GM19463 (cell line): ENCODE measurements at regions not wholly inside any gene's neighbourhood (a gene's known extent, or its start where the extent isn't known, plus 50 kb on each side); places are given as distances from the start of the nearest gene placed in this dataset.

Experiments
- ATAC-seq: cut with Tn5 transposase; IDR thresholded peaks from one replicate; pipeline ENCODE4 v1.9.1; 2021; ENCODE audit warnings: mild to moderate bottlenecking, moderate library complexity; ENCODE audit not compliant: unreplicated experiment

GRCh38 chr6:113570641-113571040, 286.5 kb upstream of the MARCKS start:
- ATAC-seq, result no peak

- ATAC-seq, result no peak
These were observed 283.0 kb upstream of the MARCKS start for GRCh38 chr6:113574147-113574546.

GRCh38 chr6:113576310-113576709, 280.8 kb upstream of the MARCKS start:
- ATAC-seq, result no peak

- no peak for ATAC-seq
These were observed 278.5 kb upstream of the MARCKS start for GRCh38 chr6:113578691-113579090.

GRCh38 chr6:113584767-113585166, 272.4 kb upstream of the MARCKS start:
- ATAC-seq, result no peak

- ATAC-seq, result no peak
These were observed 271.9 kb upstream of the MARCKS start for GRCh38 chr6:113585246-113585645.

- no peak for ATAC-seq
These were observed 270.6 kb upstream of the MARCKS start for GRCh38 chr6:113586413-113587077.

GRCh38 chr6:113587078-113587699, 270.0 kb upstream of the MARCKS start:
- no peak for ATAC-seq

- ATAC-seq, result no peak
These were observed 268.5 kb upstream of the MARCKS start for GRCh38 chr6:113588646-113589045.

- ATAC-seq, result no peak
These were observed 265.0 kb upstream of the MARCKS start for GRCh38 chr6:113591896-113592827.

- no peak for ATAC-seq
These were observed 262.4 kb upstream of the MARCKS start for GRCh38 chr6:113594726-113595125.

- no peak for ATAC-seq
These were observed 261.2 kb upstream of the MARCKS start for GRCh38 chr6:113595911-113596376.

GRCh38 chr6:113596387-113597230, 260.5 kb upstream of the MARCKS start:
- peak; percentile 18 for ATAC-seq

GRCh38 chr6:113597231-113597583, 259.9 kb upstream of the MARCKS start:
- peak; percentile 51 for ATAC-seq

- ATAC-seq, result no peak
These were observed 258.4 kb upstream of the MARCKS start for GRCh38 chr6:113598786-113599185.

GRCh38 chr6:113599444-113599843, 257.7 kb upstream of the MARCKS start:
- no peak for ATAC-seq

- no peak for ATAC-seq
These were observed 256.4 kb upstream of the MARCKS start for GRCh38 chr6:113600551-113601339.

GRCh38 chr6:113607821-113608545, 249.2 kb upstream of the MARCKS start:
- no peak for ATAC-seq

GRCh38 chr6:113610377-113610988, 246.7 kb upstream of the MARCKS start:
- ATAC-seq, result no peak
